ENCODE measurements at regions not wholly inside any gene's neighbourhood (a gene's known extent, or its start where the extent isn't known, plus 50 kb on each side); places are given as distances from the start of the nearest gene placed in this dataset.

DNA sequence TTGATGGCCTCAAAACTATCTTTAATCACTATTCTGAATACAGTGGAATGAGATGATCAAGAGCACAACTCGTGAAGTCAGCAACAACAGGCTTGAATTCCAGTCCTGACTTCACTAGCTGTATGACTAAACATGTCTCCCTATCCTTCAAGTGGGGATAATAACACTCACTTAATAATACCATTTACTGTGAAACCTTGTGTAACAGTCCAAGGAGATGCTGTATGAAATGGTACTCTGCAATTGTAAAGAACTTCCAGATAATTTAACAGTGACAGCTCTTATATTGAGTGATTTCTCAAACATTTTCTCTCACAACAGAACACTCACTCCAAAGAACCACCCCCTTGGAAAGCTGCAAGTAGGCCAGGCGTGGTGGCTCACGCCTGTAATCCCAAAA lies 823.1 kb downstream of the DIAPH3 start:
- no peak for DNase-seq

DNA sequence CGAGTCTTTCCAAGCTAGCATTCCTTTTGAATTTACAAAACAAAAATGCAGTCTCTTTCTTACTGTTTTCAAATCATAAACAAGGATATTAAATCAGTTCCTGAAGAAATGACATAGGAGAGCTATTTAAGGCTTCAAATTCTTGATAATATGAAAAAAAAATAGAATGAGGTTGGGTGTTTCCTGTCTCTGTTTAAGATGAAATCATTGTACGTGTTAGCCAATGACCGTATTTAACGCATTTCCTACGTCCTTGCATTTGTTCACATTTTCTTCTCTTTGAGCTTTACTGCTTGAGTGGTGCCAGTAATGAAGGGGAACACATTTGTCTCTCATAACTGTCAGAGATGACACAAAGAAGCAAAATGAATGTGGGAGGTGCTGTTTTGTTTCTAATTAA lies 821.3 kb downstream of the DIAPH3 start:
- no peak for DNase-seq

GRCh38 chr13:59343132-59343531 lies 820.6 kb downstream of the DIAPH3 start:
- no peak for DNase-seq

GRCh38 chr13:59343993-59344822 lies 819.5 kb downstream of the DIAPH3 start:
- no peak for DNase-seq

- DNase-seq, result no peak
Observed at GRCh38 chr13:59345311-59345710, 818.4 kb downstream of the DIAPH3 start.

GRCh38 chr13:59346999-59347723 lies 816.6 kb downstream of the DIAPH3 start:
- DNase-seq, result no peak

DNA sequence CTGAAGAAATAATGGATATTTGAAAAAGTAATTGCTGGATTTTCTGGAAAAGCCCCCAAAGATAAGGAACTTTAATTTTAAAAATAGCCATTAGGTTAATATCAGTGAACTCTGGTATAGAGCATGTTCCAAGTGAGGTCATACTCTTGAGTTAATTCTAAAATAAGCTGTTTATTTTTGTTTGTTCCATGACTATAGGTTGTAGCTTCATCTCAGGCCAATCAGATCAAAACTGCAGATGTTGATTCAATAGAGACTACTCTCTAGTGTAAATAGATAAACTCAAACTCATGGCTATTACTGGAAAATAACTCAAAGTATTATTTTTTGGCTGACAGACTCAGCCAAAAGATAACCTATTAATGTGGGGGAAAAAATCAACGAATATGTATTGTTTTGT lies 815.1 kb downstream of the DIAPH3 start:
- no peak for DNase-seq

- DNase-seq, result no peak
Observed at GRCh38 chr13:59352600-59352999, 811.1 kb downstream of the DIAPH3 start.

DNA sequence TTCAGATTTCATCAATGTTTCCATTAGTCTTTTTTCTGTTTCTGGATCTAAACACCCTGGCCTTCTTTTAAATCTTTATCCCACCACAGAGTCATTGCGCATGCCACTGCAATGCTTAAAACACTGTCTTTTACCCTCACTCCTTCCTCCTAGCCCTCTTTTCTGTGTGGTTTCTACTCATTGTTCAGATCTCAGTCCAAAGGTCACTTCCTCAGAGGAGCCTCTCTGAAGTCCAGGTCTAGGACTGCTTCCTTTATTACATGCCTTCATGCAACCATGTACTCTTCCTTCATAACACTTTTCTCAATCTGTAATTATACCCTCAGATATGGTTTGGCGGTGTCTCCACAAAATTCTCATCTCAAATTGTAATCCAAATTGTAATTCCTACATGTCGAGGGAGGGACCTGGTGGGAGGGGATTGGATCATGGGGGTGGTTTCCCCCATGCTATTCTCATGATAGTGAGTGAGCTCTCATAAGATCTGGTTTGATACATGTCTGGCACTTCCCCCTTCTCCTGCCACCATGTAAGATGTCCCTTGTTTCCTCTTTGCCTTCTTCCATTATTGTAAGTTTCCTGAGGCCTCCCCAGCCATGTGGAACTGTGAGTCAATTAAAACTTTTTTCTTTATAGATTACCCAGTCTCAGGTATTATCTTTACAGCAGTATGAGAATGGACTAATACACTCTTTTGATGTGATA lies 808.9 kb downstream of the DIAPH3 start:
- DNase-seq, result no peak

GRCh38 chr13:59356607-59357006 lies 807.1 kb downstream of the DIAPH3 start:
- no peak for DNase-seq

DNA sequence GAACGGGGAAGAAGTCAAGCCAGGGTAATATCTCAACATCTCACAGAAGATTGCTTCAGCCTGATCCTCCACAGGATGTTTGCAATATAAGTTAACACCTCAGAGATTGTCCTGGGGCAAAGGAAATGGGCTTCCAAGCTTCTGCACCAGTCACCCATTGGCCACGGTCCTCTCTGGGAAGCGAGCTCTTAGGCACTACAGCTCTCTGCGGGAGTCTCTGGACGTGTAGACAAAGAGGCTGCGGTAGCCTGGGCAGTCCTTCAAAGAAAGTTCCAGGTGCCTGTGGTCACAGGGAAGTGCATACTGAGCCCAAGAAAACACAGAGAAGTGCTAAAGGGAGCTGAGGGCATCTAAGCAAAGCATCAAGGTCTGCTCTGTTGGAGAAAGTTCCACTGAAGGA lies 805.7 kb downstream of the DIAPH3 start:
- DNase-seq, result no peak

- no peak for DNase-seq
Observed at GRCh38 chr13:59360108-59360507, 803.6 kb downstream of the DIAPH3 start.

GRCh38 chr13:59360916-59361315 lies 802.8 kb downstream of the DIAPH3 start:
- no peak for DNase-seq

DNA sequence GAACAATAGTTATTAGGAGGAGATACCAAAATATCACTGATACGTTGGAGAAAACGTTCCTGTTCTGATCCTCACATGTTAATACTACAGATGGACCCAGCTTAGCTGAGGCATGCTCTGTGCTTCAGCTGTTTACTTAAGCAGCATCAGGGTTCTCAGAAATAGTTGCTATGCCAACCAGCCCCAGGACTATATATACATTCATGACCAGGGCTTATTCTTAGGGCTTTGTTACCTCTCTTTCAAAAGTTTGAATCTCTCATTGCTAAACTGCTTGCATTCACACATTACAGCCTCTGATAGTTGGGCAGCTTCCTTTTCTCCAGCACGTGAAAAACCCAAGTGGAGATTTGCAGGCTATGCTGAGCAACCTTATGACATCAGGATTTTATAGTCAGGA lies 800.4 kb downstream of the DIAPH3 start:
- no peak for DNase-seq

GRCh38 chr13:59363947-59364346 lies 799.8 kb downstream of the DIAPH3 start:
- DNase-seq, result no peak

DNA sequence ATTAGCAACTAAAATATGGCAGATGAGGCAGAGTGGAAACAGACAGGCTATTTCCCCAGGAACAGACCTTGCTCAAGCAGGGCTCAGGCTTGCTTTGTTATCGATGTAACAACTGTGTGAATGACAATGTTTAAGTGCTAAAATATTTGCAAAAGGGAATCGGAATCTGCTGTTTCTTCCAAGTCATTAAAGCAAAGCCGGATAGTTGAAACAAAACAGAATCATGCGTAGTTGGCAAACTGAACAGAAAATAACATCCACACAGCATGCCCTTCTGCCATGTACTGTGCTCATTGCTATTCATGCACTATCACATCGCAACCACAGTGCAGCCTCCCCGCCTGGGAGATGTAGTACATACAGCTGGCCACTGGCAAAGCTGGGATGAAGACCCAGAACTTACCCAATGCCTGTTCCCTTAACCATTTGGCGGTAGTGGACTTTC lies 799.1 kb downstream of the DIAPH3 start:
- DNase-seq, result no peak

- no peak for DNase-seq
Observed at GRCh38 chr13:59367467-59367866, 796.3 kb downstream of the DIAPH3 start.

DNA sequence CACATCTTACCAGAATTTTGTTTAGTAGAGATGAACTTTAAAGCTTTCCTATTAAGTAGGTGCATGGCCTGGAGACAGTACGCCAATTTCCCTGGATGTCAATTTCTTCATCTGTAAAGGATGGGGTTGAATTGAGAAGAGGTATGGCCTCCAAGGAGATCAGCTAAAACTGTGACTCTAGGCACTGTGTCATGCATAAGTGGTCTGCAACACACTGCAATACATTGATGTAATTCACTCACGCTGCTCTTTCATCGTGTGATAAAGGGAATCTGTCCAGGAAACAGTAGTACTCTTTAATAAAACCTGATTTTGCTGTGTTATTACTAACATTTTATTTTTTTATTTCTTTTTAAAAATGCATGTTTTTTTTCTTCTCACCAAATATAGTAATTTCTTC lies 795.8 kb downstream of the DIAPH3 start:
- no peak for DNase-seq

GRCh38 chr13:59368693-59369092 lies 795.0 kb downstream of the DIAPH3 start:
- DNase-seq, result no peak

DNA sequence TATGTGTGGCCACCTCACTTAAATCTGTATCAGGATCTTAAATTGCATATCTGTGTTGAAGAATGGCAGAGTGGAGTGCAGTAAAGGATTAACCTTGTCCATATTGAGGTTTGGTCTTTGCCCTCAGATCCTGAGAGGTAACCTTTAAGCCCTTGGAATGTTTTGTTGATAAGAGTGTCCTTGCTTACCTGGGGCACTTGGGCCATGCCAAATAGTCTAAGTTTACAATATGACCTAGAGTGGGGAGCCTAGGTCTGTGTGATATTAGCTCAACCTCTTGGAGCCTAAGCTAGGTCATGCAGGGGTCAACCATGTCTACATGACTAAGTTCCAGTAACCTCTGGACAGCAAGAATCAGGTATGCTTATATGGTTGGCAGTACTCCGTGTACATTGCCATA lies 792.5 kb downstream of the DIAPH3 start:
- DNase-seq, result no peak

DNA sequence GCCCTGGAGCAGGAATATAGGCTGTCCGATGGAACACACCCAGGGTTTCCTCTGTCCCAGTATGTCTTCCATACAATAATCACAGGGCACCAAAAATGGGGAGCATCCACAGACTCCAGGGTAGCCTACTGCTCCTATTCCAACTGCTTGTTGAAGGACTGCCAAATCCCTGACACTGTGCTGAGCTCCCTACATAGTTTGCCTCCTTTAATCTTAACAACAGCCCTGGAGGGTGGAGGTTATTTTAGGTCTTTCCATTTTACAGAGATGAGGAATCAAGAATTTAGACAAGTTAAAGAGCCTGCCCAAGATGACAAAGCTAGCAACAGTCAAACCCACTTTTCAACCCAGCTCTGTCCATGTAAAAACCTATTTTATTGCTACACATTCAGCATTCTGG lies 790.4 kb downstream of the DIAPH3 start:
- DNase-seq, result no peak

DNA sequence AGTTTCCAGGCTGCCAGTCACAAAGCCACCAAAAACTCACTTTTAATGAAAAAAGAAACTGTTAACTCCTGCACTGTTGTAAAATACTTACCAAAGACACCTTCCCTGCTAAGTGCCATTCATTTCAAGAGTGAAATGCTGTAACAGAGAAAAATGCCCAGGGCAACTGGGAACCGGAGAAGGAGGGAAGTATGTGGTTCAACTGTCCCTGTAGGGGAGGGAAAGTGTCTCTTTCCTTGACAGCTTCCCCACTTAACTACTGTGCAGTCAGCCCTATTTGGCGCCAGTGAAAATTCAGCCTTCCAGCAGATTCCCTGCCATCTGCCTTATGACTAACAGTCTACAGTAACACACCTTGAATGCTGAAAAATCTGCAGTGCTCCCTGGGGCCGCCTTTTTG lies 789.0 kb downstream of the DIAPH3 start:
- no peak for DNase-seq

- no peak for DNase-seq
Observed at GRCh38 chr13:59384154-59384553, 779.6 kb downstream of the DIAPH3 start.

GRCh38 chr13:59391696-59392095 lies 772.0 kb downstream of the DIAPH3 start:
- peak; percentile 56 for DNase-seq

All from NCI-H526 treated with DMSO at 0.1 percent for 48 hours (cell line).